ENCODE measurements at regions not wholly inside any gene's neighbourhood (a gene's known extent, or its start where the extent isn't known, plus 50 kb on each side); places are given as distances from the start of the nearest gene placed in this dataset.
A peak's percentile ranks its signal among the peaks of the same experiment; 100 is the strongest.

GRCh38 chr7:136049117-136049516 is 72.0 kb upstream of the MTPN start:
- ChIA-PET POLR2A (ENCODE audit: unreplicated experiment) (no interaction called here), CTCF (no interaction called here)
- H3K4me3 ChIP-seq, result no peak overlapping the region
- no peaks in the 10 kb centered on the region for H3F3A ChIP-seq (ENCODE audit: insufficient read depth, low read depth)
- no TSS peak for BruUV-seq (replicated peaks)
- no peak for DNase-seq
- no peaks in the 10 kb centered on the region for H3K27me3 ChIP-seq (ENCODE audit: insufficient read depth, low read depth)
- H3K36me3 ChIP-seq (ENCODE audit: low read depth), result no peaks in the 10 kb centered on the region
- H3K4me2 ChIP-seq, result no peak overlapping the region
- intact Hi-C loops (cut with micrococcal nuclease; ENCODE audit: unreplicated experiment), result no loop called here
- TF ChIP-seq CTCF (conservative IDR thresholded peaks at IDR 0.05) (no peak), EZH2 (IDR thresholded peaks at IDR 0.05; ENCODE audit: low read depth) (no peak)
- H3K79me2 ChIP-seq (ENCODE audit: low read depth), result no peaks in the 10 kb centered on the region
- H3K27ac ChIP-seq, result no peak overlapping the region
- no peaks in the 10 kb centered on the region for H4K20me1 ChIP-seq (ENCODE audit: insufficient read depth)
- no peaks in the 10 kb centered on the region for H3K4me1 ChIP-seq (replicated peaks; ENCODE audit: insufficient read depth)
- H3K9me3 ChIP-seq (ENCODE audit: insufficient read depth, low read depth), result no peaks in the 10 kb centered on the region
- no peaks in the 10 kb centered on the region for H3K9me2 ChIP-seq (ENCODE audit: insufficient read depth)
- peak overlapping the region; percentile 56; the same call in 1 of the 2 replicates for H2AFZ ChIP-seq

GRCh38 chr7:136046548-136046947 is 69.4 kb upstream of the MTPN start:
- BruUV-seq (replicated peaks), result no TSS peak
- TF ChIP-seq CTCF (conservative IDR thresholded peaks at IDR 0.05), result no peak
- no peak for TF ChIP-seq EZH2 (IDR thresholded peaks at IDR 0.05; ENCODE audit: low read depth)
- Histone ChIP-seq H3K4me1 (replicated peaks; ENCODE audit: insufficient read depth) (no peaks in the 10 kb centered on the region), H3K27ac (no peak overlapping the region), H3K9me3 (ENCODE audit: insufficient read depth, low read depth) (no peaks in the 10 kb centered on the region), H4K20me1 (ENCODE audit: insufficient read depth) (no peaks in the 10 kb centered on the region), H3K36me3 (ENCODE audit: low read depth) (no peaks in the 10 kb centered on the region), H3K27me3 (ENCODE audit: insufficient read depth, low read depth) (no peaks in the 10 kb centered on the region), H3K9me2 (ENCODE audit: insufficient read depth) (no peaks in the 10 kb centered on the region), H2AFZ (no peak overlapping the region), H3F3A (ENCODE audit: insufficient read depth, low read depth) (no peaks in the 10 kb centered on the region), H3K4me2 (no peak overlapping the region), H3K4me3 (no peak overlapping the region), H3K79me2 (ENCODE audit: low read depth) (no peaks in the 10 kb centered on the region)
- no peak for DNase-seq
- ChIA-PET POLR2A (ENCODE audit: unreplicated experiment) (no interaction called here), CTCF (no interaction called here)
- intact Hi-C loops (cut with micrococcal nuclease; ENCODE audit: unreplicated experiment), result no loop called here

- BruUV-seq (replicated peaks), result no TSS peak
- no peaks in the 10 kb centered on the region for H3K4me1 ChIP-seq (replicated peaks; ENCODE audit: insufficient read depth)
- H3K4me3 ChIP-seq, result no peak overlapping the region
- no peaks in the 10 kb centered on the region for H3K79me2 ChIP-seq (ENCODE audit: low read depth)
- H3F3A ChIP-seq (ENCODE audit: insufficient read depth, low read depth), result no peaks in the 10 kb centered on the region
- no peaks in the 10 kb centered on the region for H4K20me1 ChIP-seq (ENCODE audit: insufficient read depth)
- H3K27ac ChIP-seq, result no peak overlapping the region
- no peak overlapping the region for H3K4me2 ChIP-seq
- no peak for TF ChIP-seq CTCF (conservative IDR thresholded peaks at IDR 0.05)
- no peak for TF ChIP-seq EZH2 (IDR thresholded peaks at IDR 0.05; ENCODE audit: low read depth)
- H3K27me3 ChIP-seq (ENCODE audit: insufficient read depth, low read depth), result no peaks in the 10 kb centered on the region
- H3K9me3 ChIP-seq (ENCODE audit: insufficient read depth, low read depth), result no peaks in the 10 kb centered on the region
- H2AFZ ChIP-seq, result no peak overlapping the region
- no peaks in the 10 kb centered on the region for H3K36me3 ChIP-seq (ENCODE audit: low read depth)
- POLR2A ChIA-PET (ENCODE audit: unreplicated experiment), result no interaction called here
- DNase-seq, result no peak
- H3K9me2 ChIP-seq (ENCODE audit: insufficient read depth), result no peaks in the 10 kb centered on the region
- intact Hi-C loops (cut with micrococcal nuclease; ENCODE audit: unreplicated experiment), result no loop called here
- CTCF ChIA-PET, result no interaction called here
Observed at GRCh38 chr7:136045992-136046391, 68.8 kb upstream of the MTPN start.

Measured in PC-9 (cell line).